ENCODE measurements at regions not wholly inside any gene's neighbourhood (a gene's known extent, or its start where the extent isn't known, plus 50 kb on each side); places are given as distances from the start of the nearest gene placed in this dataset.

DNA sequence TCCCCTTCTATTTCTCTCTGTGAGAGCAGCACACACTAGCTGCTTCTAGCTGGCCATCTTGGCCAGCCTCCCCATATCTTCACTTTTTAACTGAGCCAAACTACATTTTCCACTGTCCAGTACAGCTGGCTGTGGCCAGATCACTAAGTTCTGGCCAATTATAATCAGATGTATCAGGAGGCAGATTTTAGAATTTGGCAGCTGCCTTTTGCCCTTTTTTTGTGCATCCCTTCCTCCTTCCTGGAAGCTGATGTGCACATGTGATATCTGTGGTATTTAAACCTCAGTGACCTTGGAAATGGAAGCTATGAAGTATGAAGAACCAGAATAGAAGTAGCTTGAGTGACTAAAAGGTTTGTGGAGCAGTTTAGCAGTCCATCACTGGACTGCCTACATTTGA, 49.8 kb upstream of the ANO6 start:
- Mint-ChIP-seq H3K4me1 (peaks cover 2% of the 10 kb centered on the region), H3K4me3 (no peak overlapping the region), H3K27me3 (peaks cover 14% of the 10 kb centered on the region), H3K36me3 (ENCODE audit: low read depth) (peaks cover 7% of the 10 kb centered on the region), H3K27ac (no peak overlapping the region)
- no peak for DNase-seq
- peaks cover 7% of the 10 kb centered on the region for H3K9me3 ChIP-seq (ENCODE audit: control insufficient read depth, low read length, poor library complexity, severe bottlenecking)
- no peak for ATAC-seq
